GM12875 (cell line): ENCODE measurements at regions not wholly inside any gene's neighbourhood (a gene's known extent, or its start where the extent isn't known, plus 50 kb on each side); places are given as distances from the start of the nearest gene placed in this dataset.

Experiments
- H3K4me3 ChIP-seq: one replicate; pipeline ENCODE4 v1.5.1; 2011; ENCODE audit warnings: low read depth, low read length, control low read depth
- CTCF ChIP-seq: IDR thresholded peaks from 2 replicates; pipeline ENCODE4 v1.5.1; 2011; ENCODE audit warnings: low read depth, mild to moderate bottlenecking, control low read depth, inconsistent platforms, low read length, moderate library complexity, borderline replicate concordance; ENCODE audit not compliant: insufficient read depth

- H3K4me3 ChIP-seq, result no peak overlapping the region
- TF ChIP-seq CTCF, result no peak
Observed at GRCh38 chrX:4151798-4152197, 438.3 kb upstream of the PRKX start.

- TF ChIP-seq CTCF, result no peak
- H3K4me3 ChIP-seq, result no peak overlapping the region
Observed at GRCh38 chrX:4150259-4150658, 436.8 kb upstream of the PRKX start.

GRCh38 chrX:4129626-4130025 lies 416.2 kb upstream of the PRKX start:
- no peak overlapping the region for H3K4me3 ChIP-seq
- TF ChIP-seq CTCF, result no peak

DNA sequence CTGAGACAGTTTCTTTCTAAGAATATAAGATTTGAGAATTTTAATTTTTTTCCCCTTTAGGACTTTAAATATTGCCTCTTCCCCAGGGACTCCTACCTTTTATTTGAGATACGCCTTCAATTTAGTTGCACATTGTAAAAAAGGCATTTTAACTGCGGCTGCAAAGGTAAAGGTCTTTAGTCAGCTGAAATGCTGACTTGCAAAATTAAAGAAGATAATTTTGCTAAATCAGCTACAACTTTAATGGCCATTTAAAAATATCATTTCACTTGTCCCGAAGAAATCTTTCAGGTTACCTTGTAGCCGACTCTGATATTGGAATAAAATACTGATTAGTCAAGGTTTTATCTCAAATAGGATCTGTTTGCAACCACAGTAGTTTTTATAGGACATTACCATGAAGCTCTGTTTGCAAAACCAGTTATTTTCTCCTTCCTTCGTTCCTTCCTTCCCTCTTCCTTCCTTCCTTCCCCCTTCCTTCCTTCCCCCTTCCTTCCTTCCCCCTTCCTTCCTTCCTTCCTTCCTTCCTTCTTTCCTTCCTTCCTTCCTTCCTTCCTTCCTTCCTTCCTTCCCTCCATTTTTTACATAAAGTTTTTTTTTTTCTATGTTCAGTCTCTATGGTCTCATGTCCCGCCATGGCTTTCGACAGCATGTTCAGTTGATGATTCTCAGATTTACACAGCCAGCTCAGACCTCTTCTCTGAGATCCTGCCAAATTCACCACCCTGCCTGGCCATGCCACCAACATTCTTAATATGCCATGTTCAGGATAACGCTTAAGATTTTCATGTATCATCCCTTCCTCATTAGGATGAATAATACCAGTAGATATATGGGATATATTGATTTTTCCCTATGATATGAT lies 405.4 kb upstream of the PRKX start:
- no peak overlapping the region for H3K4me3 ChIP-seq
- no peak for TF ChIP-seq CTCF

GRCh38 chrX:4110964-4111363 lies 397.5 kb upstream of the PRKX start:
- H3K4me3 ChIP-seq, result no peak overlapping the region
- TF ChIP-seq CTCF, result no peak

DNA sequence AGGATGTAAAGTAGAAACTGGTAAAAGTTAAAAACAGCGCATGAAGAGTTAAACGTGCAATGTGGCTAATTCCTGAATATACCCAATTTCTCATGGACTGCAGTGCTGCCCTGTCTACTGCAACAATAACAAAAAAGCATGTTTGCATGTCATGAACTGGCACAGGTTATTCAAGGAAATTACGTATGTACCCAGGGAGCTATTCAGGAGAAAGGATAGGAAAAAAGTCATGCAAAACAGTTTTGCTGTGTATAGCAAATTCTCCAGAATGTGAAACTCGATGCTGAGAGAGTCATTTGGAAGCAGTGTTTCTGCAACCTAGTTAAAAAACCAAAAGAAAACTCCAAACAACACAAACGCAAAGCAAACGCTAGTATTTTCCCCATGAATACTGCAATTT lies 381.5 kb upstream of the PRKX start:
- no peak for TF ChIP-seq CTCF

More for the DNA sequence above, 381.5 kb upstream of the PRKX start:
- H3K4me3 ChIP-seq, result no peak overlapping the region
